Fibroblast of lung (primary cell): ENCODE measurements at regions not wholly inside any gene's neighbourhood (a gene's known extent, or its start where the extent isn't known, plus 50 kb on each side); places are given as distances from the start of the nearest gene placed in this dataset.

Experiments
- DNase-seq, 2 donors: peaks; one replicate each; pipeline versions ENCODE4 v3.0.0 to v3.0.0-alpha.2; 2010; ENCODE audit warnings: low read depth in 2 of 2
- H2AFZ ChIP-seq: 2 replicates; pipeline ENCODE4 v1.5.1; 2012; ENCODE audit warnings: low read length, control low read depth, inconsistent platforms
- H3K27ac ChIP-seq: 2 replicates; pipeline ENCODE4 v1.5.1; 2011; ENCODE audit warnings: low read length, control low read depth; ENCODE audit not compliant: insufficient read depth
- H3K27me3 ChIP-seq: 2 replicates; pipeline ENCODE4 v1.5.1; 2011; ENCODE audit warnings: mild to moderate bottlenecking, low read length; ENCODE audit not compliant: control insufficient read depth, insufficient read depth
- H3K36me3 ChIP-seq: 2 replicates; pipeline ENCODE4 v1.5.1; 2011; ENCODE audit warnings: low read length; ENCODE audit not compliant: control insufficient read depth, insufficient read depth
- H3K4me1 ChIP-seq: 2 replicates; pipeline ENCODE4 v1.5.1; 2011; ENCODE audit warnings: low read length; ENCODE audit not compliant: control insufficient read depth, insufficient read depth; ENCODE audit errors: extremely low read depth
- H3K4me2 ChIP-seq: 2 replicates; pipeline ENCODE4 v1.5.1; 2011; ENCODE audit warnings: low read length, control low read depth; ENCODE audit not compliant: insufficient read depth; ENCODE audit errors: extremely low read depth
- H3K4me3 ChIP-seq, 4 experiments: fragments of 200-600 bp in 1 of 4; sonication (generic) in 1 of 4; replicated peaks in 1 of 4; 2 replicates each; pipeline ENCODE4 v1.5.1; 2011 to 2016; ENCODE audit warnings: low read length in 4 of 4, low read depth in 3 of 4, mild to moderate bottlenecking in 3 of 4, control low read depth in 2 of 4, inconsistent platforms in 1 of 4, mixed read lengths in 1 of 4; ENCODE audit not compliant: insufficient read depth in 1 of 4; ENCODE audit errors: control extremely low read depth in 1 of 4
- H3K79me2 ChIP-seq: 2 replicates; pipeline ENCODE4 v1.5.1; 2012; ENCODE audit warnings: mild to moderate bottlenecking, low read length, inconsistent platforms; ENCODE audit not compliant: control insufficient read depth, insufficient read depth
- H3K9ac ChIP-seq: 2 replicates; pipeline ENCODE4 v1.5.1; 2011; ENCODE audit warnings: mild to moderate bottlenecking, low read length, control low read depth; ENCODE audit not compliant: insufficient read depth
- H3K9me3 ChIP-seq: 2 replicates; pipeline ENCODE4 v1.5.1; 2012; ENCODE audit warnings: low read depth, low read length; ENCODE audit not compliant: control insufficient read depth, insufficient read depth
- H4K20me1 ChIP-seq: 2 replicates; pipeline ENCODE4 v1.5.1; 2011; ENCODE audit warnings: low read length; ENCODE audit not compliant: control insufficient read depth, insufficient read depth; ENCODE audit errors: extremely low read depth
- EZH2 ChIP-seq: IDR thresholded peaks from 2 replicates; pipeline ENCODE4 v1.5.1; 2012; ENCODE audit warnings: low read length, control low read depth, mild to moderate bottlenecking; ENCODE audit errors: missing control alignments
- TF ChIP-seq, protein P1 (sequence below), 2 donors: IDR thresholded peaks in 1 of 2; conservative IDR thresholded peaks in 1 of 2; 1 replicate in 1 of 2; 2 replicates in 1 of 2; pipeline ENCODE4 v1.5.1; 2011 to 2012; ENCODE audit warnings: low read length in 2 of 2, control low read depth in 1 of 2, inconsistent platforms in 1 of 2, low read depth in 1 of 2, mild to moderate bottlenecking in 1 of 2

DNA sequence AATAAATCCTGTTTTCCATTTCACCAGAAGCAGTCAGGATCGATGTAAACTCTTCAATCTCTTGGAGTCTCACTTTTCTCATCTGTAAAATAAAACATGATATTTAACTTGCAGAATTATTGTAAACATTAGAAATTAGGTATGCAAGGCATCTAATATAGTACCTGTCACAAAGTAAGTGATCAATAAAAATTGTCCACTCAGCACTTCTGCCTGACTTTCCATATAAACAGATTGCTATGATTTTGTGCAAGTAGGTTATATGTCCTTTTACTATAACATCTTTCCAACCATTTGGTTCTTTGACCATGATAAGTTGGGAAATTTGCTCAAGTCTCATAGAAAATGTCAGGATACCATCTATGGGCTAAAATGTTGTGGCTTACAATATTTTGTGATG is 148.8 kb upstream of the MTAP start:
- Histone ChIP-seq H3K27me3 (no peaks in the 10 kb centered on the region), H3K27ac (no peak overlapping the region), H3K4me1 (peaks cover 2% of the 10 kb centered on the region), H3K4me3 (no peak overlapping the region), H2AFZ (no peak overlapping the region), H3K9ac (no peak overlapping the region), H3K79me2 (no peaks in the 10 kb centered on the region), H3K4me2 (no peak overlapping the region), H3K9me3 (no peaks in the 10 kb centered on the region), H3K36me3 (no peaks in the 10 kb centered on the region), H4K20me1 (no peaks in the 10 kb centered on the region)
- no peak for DNase-seq
- TF ChIP-seq, protein P1, sequence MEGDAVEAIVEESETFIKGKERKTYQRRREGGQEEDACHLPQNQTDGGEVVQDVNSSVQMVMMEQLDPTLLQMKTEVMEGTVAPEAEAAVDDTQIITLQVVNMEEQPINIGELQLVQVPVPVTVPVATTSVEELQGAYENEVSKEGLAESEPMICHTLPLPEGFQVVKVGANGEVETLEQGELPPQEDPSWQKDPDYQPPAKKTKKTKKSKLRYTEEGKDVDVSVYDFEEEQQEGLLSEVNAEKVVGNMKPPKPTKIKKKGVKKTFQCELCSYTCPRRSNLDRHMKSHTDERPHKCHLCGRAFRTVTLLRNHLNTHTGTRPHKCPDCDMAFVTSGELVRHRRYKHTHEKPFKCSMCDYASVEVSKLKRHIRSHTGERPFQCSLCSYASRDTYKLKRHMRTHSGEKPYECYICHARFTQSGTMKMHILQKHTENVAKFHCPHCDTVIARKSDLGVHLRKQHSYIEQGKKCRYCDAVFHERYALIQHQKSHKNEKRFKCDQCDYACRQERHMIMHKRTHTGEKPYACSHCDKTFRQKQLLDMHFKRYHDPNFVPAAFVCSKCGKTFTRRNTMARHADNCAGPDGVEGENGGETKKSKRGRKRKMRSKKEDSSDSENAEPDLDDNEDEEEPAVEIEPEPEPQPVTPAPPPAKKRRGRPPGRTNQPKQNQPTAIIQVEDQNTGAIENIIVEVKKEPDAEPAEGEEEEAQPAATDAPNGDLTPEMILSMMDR (conservative IDR thresholded peaks at IDR 0.05 in 1 of 2, IDR thresholded peaks at IDR 0.05 in 1 of 2; ENCODE audit: low read depth in 1 of 2, low read length in 2 of 2), result no peak
- no peak for TF ChIP-seq EZH2

DNA sequence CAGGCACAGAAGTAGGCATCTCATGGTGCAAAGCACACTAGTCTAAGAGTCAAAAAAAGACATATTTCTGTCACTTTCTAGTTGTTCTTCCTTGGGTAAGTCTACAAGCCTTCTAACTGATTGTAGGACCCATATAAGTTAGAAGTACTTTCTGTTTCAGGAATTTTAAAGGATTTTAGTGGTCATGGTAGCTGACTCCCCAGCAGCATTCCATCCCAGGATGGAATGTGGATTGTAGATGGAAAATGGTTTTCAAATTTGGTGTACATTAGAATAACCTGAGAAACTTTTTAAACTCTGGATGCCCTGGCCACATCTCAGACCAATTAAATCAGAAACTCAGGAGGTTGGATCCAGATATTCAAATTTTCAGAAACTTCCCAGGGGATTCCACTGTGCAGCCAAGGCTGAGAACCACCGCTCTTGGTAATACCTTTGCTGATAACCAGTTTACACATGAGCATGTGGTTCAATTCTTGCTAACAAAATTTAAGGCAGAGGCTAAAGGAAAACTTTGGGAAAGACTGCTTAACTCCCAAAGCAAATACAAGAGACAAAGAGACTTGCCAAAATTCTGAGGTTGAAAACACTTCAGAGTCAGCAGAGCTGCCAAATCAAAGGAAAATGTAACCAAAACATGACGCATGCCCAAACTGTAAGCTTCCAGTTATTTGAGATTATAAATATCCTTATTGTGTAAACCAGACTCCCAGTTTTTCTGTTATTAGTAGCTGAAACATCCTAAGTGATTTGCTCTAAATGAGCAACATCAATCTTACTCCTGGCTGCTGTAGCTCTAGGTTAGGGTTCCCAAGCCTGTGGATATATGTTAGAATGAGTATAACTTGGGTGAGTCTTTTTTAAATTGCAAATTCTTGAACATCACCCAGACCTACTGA is 145.4 kb upstream of the MTAP start:
- Histone ChIP-seq H3K4me2 (peak overlapping the region; percentile 51), H3K9me3 (no peaks in the 10 kb centered on the region), H3K36me3 (no peaks in the 10 kb centered on the region), H3K27ac (peak overlapping the region; percentile 42), H3K27me3 (no peaks in the 10 kb centered on the region), H2AFZ (no peak overlapping the region), H3K4me1 (peaks cover 2% of the 10 kb centered on the region), H4K20me1 (no peaks in the 10 kb centered on the region), H3K79me2 (no peaks in the 10 kb centered on the region), H3K9ac (no peak overlapping the region), H3K4me3 (no peak overlapping the region)
- no peak for TF ChIP-seq EZH2
- TF ChIP-seq, protein P1 (conservative IDR thresholded peaks at IDR 0.05 in 1 of 2, IDR thresholded peaks at IDR 0.05 in 1 of 2; ENCODE audit: low read depth in 1 of 2, low read length in 2 of 2), result no peak
- DNase-seq, result peak; percentile 86 to 94

DNA sequence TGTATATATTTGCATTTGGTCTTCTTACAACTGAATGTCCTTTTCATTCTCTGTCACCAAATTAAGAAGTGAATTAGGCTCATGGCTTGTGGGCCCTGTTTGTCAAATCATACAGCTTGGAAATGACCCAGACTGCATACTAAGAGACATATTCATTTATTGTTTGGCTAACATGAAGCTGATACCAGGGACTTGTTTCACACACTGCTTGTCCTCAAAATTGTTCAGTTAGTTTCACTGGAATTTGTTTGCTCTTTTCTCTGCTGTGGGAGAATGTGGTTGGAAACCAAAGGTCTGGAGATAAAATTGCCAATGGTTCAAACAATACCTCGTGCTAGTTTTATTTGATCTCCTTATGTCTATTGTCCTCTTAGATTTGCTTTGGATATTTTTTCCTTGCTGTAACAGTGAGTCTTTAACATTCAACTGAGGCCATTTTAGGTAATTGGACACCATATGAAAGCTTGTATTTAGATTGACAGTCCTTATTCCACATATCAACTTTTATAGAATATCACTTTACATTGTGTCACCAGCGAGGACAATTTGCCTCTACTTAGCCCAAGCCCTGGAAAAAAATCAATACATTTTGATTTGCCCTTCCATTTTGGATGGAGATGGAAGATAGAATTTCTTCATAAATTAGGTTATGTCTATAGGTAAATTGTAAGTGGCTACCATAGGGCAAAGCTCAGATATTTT is 144.3 kb upstream of the MTAP start:
- peak in 1 of 2 donors; percentile 73 for DNase-seq

More for the DNA sequence above, 144.3 kb upstream of the MTAP start:
- Histone ChIP-seq H3K36me3 (no peaks in the 10 kb centered on the region), H4K20me1 (no peaks in the 10 kb centered on the region), H3K4me3 (no peak overlapping the region), H3K79me2 (no peaks in the 10 kb centered on the region), H3K4me1 (peaks cover 2% of the 10 kb centered on the region), H2AFZ (no peak overlapping the region), H3K9ac (no peak overlapping the region), H3K9me3 (no peaks in the 10 kb centered on the region), H3K4me2 (no peak overlapping the region), H3K27ac (peak overlapping the region; percentile 42), H3K27me3 (no peaks in the 10 kb centered on the region)
- TF ChIP-seq, protein P1 (conservative IDR thresholded peaks at IDR 0.05 in 1 of 2, IDR thresholded peaks at IDR 0.05 in 1 of 2; ENCODE audit: low read depth in 1 of 2, low read length in 2 of 2), result no peak
- TF ChIP-seq EZH2, result no peak
